ENCODE measurements at regions not wholly inside any gene's neighbourhood (a gene's known extent, or its start where the extent isn't known, plus 50 kb on each side); places are given as distances from the start of the nearest gene placed in this dataset.
A peak's percentile ranks its signal among the peaks of the same experiment; 100 is the strongest.

GRCh38 chr6:97469451-97469850 lies 186.4 kb upstream of the MMS22L start:
- Histone ChIP-seq H3K14ac (ENCODE audit: insufficient read length) (no peak overlapping the region), H2AFZ (ENCODE audit: low read length) (no peak overlapping the region), H3K79me1 (ENCODE audit: low read depth, low read length) (no peaks in the 10 kb centered on the region), H3K4me3 (ENCODE audit: extremely low read depth in 1 of 4, insufficient read depth in 2 of 4, low read depth in 3 of 4, low read length in 4 of 4) (no peak overlapping the region), H2BK12ac (ENCODE audit: low read depth, low read length) (no peak overlapping the region), H3K23ac (ENCODE audit: insufficient read length) (no peak overlapping the region), H3K23me2 (ENCODE audit: low read depth, low read length) (no peaks in the 10 kb centered on the region), H4K20me1 (replicated peaks in 1 of 2; ENCODE audit: control insufficient read depth in 1 of 2, insufficient read depth in 2 of 2, low read length in 2 of 2) (no peaks in the 10 kb centered on the region), H2AK5ac (ENCODE audit: low read depth, low read length) (no peak overlapping the region), H3K56ac (replicated peaks; ENCODE audit: insufficient read length, low read depth, low read length) (peak overlapping the region; percentile 17), H3K4ac (replicated peaks; ENCODE audit: insufficient read length, low read depth, low read length) (no peak overlapping the region), H2BK20ac (ENCODE audit: low read length) (no peak overlapping the region), H4K8ac (ENCODE audit: extremely low read depth, insufficient read depth, low read length) (no peak overlapping the region), H3K4me1 (replicated peaks in 1 of 4; ENCODE audit: control insufficient read depth in 3 of 4, insufficient read depth in 4 of 4, low read length in 3 of 4) (peaks cover 2 to 6% (median 4%) of the 10 kb centered on the region in 4 experiments; a peak in 3 of 7 replicates), H3K36me3 (ENCODE audit: control insufficient read depth in 2 of 4, insufficient read depth in 4 of 4, low read length in 3 of 4) (no peaks in the 10 kb centered on the region), H3K79me2 (ENCODE audit: control insufficient read depth in 1 of 2, insufficient read depth in 2 of 2, low read length in 2 of 2) (no peaks in the 10 kb centered on the region), H3K18ac (ENCODE audit: extremely low read depth, low read length) (no peak overlapping the region), H4K5ac (ENCODE audit: insufficient read length, low read depth, low read length) (no peak overlapping the region), H3K9me3 (ENCODE audit: insufficient read depth in 2 of 2, low read depth in 1 of 2, low read length in 1 of 2) (no peaks in the 10 kb centered on the region), H3K27ac (ENCODE audit: low read depth, low read length) (no peak overlapping the region), H2BK5ac (ENCODE audit: low read depth, low read length) (no peak overlapping the region), H2BK120ac (replicated peaks; ENCODE audit: low read depth, low read length) (no peak overlapping the region), H3K27me3 (replicated peaks in 1 of 4; ENCODE audit: control insufficient read depth in 3 of 4, extremely low read depth in 1 of 4, insufficient read depth in 3 of 4, low read length in 3 of 4) (no peaks in the 10 kb centered on the region), H4K91ac (replicated peaks; ENCODE audit: insufficient read length, low read length) (no peak overlapping the region), H3K9ac (replicated peaks in 1 of 4; ENCODE audit: extremely low read depth in 1 of 4, low read depth in 3 of 4, low read length in 3 of 4) (no peak overlapping the region), H3K4me2 (ENCODE audit: insufficient read depth in 1 of 2, low read depth in 2 of 2, low read length in 2 of 2) (no peak overlapping the region), H2BK15ac (ENCODE audit: low read length) (no peak overlapping the region)
- POLR2A ChIA-PET (ENCODE audit: partially characterized antibody): no interaction called here
- CTCF ChIA-PET (ENCODE audit: partially characterized antibody): interaction anchor here (1.1 to 1.7 kb wide), 2 partner anchors 13 to 19 kb away, joined by 3 to 4 read pairs; no protein-coding TSS in a partner anchor
- no peak for TF ChIP-seq SRF (IDR thresholded peaks at IDR 0.05; ENCODE audit: low read depth, low read length)
- TF ChIP-seq CHD2 (IDR thresholded peaks at IDR 0.05; ENCODE audit: low read length): no peak
- TF ChIP-seq SIX5 (IDR thresholded peaks at IDR 0.05; ENCODE audit: low read depth, low read length): no peak
- TF ChIP-seq TEAD4 (IDR thresholded peaks at IDR 0.05; ENCODE audit: low read depth, low read length): no peak
- no peak for TF ChIP-seq ATF2 (IDR thresholded peaks at IDR 0.05; ENCODE audit: low read length)
- TF ChIP-seq GABPA (IDR thresholded peaks at IDR 0.05; ENCODE audit: borderline replicate concordance, insufficient read depth, low read length): no peak
- TF ChIP-seq JUND (IDR thresholded peaks at IDR 0.05; ENCODE audit: low read length): no peak
- TF ChIP-seq ZNF274 (IDR thresholded peaks at IDR 0.05; ENCODE audit: borderline replicate concordance, extremely low read depth, low read length): no peak
- TF ChIP-seq JUN (IDR thresholded peaks at IDR 0.05; ENCODE audit: low read depth, low read length): no peak
- 80% methylated on average over 1 of the region's 1 CpG; no CpG with 5 or more reads in 1 of the 2 experiments for WGBS, 2 experiments (ENCODE audit: extremely low coverage in 1 of 2, insufficient coverage in 1 of 2, insufficient read length in 1 of 2, insufficient replicate concordance in 2 of 2, low coverage in 1 of 2, low lambda C conversion rate in 2 of 2, missing lambda C conversion rate in 1 of 2)
- FAIRE-seq (no peak), DNase-seq (ENCODE audit: low read depth in 1 of 2, low spot score in 2 of 2) (no peak)
